ENCODE measurements at regions not wholly inside any gene's neighbourhood (a gene's known extent, or its start where the extent isn't known, plus 50 kb on each side); places are given as distances from the start of the nearest gene placed in this dataset.
"Not testable (repeated sequence)": the region's sequence is repeated elsewhere in the genome, so short reads cannot be mapped to it uniquely, and the experiment has no call there.

DNA sequence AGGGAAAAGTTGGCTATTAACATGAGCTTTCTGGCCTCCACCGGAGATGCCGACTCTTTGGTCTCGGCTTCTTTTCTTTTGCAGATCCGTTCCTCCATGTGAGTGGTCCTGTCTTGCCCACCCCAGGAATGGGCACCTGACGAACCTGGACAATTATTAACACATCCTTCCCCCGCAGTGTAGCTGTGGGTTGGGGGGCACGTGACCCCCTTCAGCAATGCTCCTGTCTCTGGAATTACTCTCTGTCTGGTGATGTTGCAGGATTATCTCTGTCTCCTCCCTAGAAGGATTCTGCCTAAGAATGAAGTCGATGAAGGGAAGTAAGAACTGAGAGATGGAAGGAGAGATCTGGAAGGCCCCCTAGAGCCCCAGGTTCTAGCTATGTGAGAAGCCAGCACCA, 115.2 kb upstream of the NPAS2 start:
- DNase-seq: no peak

DNA sequence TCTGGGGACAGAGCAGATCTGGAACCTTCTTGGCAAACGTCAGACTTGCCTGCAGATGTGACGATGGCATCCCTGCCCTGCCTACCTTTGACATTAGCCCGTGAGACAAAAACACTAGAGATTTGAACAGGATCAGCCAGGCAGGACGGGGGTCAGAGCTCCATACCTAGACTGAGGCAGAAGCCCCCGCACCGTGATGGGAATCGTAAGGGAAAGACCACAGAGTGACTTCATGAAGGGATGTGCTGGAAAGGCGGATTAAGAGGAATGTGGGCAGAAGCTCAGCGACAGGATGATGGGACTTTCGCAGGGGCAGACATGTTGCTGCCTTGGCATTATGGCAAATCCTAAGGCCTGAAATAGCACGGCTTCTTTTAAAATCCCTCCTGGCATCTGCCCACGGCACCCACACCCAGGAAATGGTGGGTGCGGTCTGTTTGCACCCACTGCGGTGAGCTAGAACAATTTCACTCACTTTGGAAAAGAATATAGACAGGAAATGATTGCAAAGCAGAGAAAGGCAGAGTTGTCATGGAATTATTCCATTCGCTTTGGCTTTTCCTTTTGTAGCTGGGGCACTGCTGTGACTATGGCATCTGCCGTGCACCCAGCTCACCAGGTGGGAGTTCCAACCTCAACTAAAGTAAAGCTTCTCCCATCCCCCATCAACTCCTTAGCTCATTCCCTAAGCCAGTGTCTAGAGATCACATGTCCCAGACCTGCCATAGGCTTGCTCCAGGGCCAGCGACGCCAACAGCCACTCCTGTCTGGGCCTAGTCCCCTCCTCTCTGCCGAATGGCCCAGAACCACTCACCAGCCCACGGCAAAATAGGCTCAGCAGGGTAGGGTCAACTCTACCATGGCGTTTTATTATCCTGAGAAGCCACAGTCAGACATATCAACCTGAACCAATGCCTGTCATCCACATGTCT, 112.7 kb upstream of the NPAS2 start:
- DNase-seq: no peak

DNA sequence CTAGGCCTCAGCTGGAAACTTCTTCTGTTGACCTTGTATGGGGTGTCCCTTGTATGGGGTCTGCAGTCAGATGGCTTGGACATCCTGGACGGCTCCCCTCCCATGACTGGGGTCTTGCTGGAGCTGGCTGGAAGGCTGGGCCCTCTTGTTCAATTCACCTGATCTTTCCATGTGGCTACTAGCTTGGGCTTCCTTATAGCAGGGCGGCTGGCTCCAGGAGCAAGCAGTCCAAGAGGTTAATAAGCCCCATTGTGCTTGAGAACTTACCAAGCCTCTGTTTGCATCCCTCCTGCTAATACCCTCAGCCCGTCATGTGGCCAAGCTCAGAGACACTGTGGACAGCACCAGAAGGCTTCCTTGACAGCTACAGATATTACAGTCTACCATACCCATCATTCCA, 111.6 kb upstream of the NPAS2 start:
- no peak for DNase-seq

DNA sequence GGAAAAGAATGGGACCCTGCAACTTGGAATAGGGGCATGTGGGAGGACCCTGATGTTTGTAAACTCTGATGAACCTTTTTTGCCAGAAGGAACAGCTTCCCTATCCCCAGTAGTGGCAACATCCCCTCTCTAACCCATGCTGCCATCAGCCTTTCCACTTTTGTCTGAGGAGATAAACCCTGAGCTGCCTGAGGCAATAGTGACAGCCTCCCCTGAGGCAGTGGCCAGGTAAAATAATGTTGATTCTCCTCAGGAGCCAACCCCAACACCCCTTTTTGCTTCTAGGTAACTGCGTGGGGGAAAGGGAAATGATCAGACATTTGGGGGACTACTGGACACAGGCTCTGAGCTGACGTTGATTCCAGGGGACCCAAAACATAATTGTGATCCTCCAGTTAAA, 106.8 kb upstream of the NPAS2 start:
- DNase-seq: no peak

DNA sequence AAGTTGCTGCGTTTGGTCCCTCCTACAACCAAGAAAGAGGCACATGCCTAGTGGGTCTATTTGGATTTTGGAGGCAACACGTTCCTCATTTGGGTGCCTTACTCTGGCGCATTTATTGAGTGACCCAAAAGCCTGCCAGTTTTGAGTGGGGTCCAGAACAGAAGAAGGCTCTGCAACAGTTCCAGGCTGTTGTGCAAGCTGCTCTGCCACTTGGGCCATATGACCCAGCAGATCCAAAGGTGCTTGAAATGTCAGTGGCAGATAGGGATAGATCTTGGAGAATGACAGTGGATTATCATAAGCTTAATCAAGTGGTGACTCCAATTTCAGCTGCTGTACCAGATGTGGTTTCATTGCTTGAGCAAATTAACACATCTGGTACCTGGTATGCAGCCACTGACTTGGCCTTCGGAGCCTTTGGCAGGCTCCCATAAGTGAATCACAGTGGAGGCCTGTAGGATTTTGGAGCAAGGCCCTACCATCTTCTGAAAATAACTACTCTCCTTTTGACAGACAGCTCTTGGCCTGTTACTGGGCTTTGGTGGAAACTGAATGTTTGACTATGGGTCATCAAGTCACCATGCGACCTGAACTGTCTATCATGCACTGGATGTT, 105.4 kb upstream of the NPAS2 start:
- not testable (repeated sequence) for DNase-seq

DNA sequence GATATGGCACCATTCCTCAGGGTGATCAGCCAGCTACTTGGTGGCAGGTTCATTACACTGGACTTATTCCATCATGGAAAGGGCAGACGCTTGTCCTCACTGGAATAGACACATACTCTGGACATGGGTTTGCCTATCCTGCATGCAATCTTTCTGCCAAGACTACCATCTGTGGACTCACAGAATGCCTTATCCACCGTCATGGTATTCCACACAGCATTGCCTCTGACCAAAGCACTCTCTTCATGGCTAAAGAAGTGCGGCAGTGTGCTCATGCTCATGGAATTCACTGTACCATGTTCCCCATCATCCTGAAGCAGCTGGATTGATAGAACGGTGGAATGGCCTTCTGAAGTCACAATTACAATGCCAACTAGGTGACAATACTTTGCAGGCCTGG, 104.1 kb upstream of the NPAS2 start:
- not testable (repeated sequence) for DNase-seq

DNA sequence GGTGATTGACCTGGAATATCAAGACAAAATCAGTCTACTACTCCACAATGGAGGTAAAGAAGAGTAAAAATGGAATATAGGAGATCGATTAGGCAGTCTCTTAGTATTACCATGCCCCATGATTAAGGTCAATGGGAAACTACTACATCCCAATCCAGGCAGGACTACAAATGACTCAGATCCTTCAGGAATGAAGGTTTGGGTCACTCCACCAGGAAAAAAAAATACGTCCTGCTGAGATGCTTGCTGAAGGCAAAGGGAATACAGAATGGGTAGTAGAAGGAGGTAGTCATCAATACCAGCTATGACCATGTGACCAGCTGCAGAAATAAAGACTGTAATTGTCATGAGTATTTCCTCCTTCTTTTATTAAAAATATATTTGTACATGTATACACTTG, 103.4 kb upstream of the NPAS2 start:
- DNase-seq: no peak

DNA sequence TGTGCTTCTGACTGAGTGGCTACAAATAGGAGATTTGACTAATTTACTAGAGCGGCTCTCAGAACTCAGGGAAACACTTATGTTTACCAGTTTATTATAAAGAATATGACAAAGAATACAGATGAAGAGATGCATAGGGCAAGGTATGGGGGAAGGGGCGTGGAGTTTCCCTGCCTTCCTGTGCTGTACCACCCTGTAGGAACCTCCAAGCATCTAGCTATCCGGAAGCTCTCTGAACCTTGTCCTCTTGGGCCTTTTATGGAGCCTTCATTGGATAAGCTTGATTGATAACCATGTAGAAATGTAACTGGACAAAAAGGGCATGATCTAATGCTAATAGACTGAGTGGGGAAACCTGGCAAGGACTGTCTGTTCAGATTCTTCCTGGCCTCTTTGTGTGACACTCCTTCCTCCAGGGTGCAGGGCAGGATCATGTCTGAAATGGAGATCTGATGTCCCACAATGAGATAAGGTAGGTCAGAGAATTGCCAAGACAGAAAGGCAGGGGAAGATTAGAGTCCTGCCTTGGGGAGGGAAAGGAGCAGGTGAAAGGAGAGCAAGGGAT, 101.8 kb upstream of the NPAS2 start:
- no peak for DNase-seq

DNA sequence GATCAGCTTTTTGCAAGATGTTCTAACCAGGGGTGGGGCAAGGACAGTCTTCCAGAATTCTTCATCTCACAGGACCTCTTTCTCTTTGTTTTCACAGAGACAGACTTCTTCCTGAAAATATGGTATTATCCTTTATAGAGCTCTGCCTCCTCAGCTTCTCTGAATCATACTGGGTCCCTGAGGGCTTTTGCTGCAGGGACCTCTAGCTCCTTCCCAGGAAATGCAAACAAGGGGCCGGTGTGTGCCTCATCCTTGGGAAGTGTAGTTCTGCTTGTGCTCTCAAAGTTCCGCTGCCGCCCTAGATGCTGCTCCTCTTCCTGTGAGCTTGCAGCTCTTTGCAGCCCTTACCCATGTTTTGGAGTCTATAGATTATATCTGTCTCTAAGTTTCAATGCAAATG, 99.5 kb upstream of the NPAS2 start:
- no peak for DNase-seq

DNA sequence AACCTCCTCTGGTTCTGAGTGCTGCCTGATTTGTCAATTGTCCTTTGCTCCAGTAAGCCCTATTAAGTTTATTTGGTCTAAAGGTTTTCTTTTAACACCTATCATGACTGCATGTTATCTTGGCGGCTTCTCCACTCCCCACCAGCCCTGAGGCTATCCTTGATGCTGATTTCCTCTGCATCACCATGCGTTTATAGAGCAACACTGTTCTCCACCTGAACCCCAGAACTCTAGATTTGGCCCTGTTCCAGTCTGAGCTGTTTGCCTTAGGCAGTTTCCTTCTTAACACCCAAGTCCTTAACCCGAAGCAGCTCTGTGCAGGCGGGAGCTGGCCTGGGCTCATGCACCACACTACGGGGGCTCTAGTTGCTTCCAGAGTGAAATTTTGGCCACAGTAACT, 98.2 kb upstream of the NPAS2 start:
- DNase-seq: no peak

DNA sequence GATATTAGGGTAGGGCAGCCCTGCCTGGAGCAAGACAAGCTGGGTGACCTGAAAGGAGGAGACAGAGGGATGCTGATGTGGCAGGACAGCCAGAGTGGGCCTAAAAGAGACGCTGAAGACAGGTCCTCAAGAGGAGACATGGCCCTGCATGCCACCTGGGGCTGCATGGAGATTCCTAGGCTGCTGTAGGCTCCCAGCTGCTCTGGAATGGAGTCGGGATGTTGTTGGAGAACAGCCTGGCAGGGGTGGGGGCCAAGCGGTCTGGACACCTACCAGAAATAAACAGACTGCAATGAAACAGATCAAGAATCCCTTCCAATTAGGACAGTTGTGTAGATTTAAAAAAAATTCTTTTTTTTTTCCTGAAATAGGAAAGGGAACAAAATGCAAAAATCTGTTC, 97.8 kb upstream of the NPAS2 start:
- DNase-seq: no peak

DNA sequence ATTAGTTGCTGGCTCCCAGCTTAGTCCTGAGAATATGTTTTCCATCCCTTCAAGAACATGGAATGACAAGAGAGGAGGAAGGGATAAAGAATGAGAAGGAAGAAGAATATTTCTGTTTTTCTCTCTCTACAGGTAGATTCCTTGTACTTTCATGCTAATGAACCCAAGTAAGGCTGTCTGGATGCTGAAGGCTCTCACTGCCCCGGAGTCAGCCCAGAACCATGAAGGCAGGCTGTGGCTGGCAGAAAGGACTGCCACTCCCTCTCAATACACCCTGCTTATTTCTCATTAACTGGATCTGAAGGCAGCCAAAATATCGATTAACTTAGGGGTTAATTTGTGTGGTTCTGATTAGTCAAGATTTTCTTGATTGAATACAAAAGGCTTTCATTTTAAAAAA, 93.1 kb upstream of the NPAS2 start:
- no peak for DNase-seq

DNA sequence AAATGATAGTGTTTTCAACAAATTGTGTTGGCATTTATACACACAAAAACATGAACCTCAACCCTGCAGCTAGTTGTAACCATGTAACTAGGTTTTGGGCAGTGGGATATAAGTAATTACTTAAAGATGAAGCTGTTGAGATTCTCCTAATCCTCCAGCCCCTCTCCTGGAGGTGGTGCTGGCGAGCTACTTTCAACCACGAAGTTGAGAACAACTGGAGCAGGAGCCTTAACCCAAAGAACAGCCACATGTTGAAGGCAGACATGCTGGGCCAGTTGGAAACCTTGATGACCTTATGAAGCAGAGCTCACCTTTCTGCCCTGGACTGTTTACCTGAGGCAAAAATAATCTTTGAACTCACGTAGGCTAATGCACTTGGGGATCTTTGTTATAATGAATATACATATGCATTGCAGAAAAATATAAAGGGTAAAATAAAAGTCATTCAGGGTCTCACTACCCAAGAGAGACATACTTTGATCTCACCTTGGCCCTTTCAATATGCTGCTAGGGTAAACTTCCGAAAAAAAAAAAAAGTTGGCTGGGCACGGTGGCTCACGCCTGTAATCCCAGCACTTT, 89.6 kb upstream of the NPAS2 start:
- DNase-seq: peak; percentile 46

DNA sequence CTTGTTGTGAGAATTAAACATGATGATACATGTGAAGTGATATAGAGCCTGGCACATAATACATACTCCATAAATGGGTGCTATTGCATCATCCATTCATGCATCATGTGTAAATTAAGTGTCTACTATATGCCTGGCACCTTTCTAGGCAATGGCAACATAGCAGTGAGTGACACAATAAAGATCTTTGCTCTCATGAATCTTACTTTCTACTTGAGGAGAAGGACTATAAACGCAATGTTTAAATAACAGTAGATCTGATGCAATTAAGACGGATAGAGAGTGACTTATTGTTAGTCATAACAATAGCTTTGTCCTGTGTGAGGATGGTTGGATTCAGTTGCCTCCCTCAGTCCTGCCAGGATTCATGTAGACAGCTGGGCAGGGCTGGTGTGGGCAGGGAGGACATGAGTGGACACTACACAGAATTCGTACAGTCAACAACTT, 88.4 kb upstream of the NPAS2 start:
- DNase-seq: no peak

DNA sequence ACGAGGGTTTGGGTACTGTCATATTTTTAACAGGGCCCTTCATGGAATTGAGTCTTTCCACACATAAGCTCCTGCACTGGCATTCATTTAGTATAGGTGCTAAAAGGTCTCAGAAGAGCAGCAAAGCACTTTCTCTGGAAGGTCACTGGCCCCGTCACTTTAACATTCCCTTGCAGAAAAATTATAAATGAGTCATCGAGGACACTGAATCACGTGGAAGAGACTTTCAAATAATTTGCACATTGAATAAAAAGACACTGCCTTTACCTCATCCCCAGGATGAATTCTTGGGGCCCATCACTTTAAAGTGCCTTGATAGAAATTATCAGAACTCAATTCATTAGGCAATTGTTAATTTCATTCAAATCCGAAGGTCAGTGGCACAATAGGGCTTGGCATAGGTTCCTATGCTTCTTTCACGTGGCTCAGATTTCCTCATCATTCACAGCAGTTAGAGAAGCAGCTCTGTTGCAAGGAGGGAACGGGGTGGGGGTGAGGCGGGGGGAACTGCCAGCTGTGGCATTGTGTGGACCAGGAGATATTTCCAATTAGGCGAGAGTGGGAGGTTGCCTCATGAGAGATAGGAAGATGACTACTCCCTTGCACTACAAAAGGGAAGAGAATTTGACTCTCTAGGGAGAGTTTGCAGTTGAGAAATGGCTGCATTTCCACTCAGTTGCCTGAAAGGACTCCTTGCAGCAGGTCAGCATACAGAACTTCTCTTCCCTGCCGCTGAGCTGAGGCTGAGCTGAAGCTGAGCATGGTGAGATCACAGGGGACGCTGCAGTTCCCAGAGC, 86.3 kb upstream of the NPAS2 start:
- no peak for DNase-seq

DNA sequence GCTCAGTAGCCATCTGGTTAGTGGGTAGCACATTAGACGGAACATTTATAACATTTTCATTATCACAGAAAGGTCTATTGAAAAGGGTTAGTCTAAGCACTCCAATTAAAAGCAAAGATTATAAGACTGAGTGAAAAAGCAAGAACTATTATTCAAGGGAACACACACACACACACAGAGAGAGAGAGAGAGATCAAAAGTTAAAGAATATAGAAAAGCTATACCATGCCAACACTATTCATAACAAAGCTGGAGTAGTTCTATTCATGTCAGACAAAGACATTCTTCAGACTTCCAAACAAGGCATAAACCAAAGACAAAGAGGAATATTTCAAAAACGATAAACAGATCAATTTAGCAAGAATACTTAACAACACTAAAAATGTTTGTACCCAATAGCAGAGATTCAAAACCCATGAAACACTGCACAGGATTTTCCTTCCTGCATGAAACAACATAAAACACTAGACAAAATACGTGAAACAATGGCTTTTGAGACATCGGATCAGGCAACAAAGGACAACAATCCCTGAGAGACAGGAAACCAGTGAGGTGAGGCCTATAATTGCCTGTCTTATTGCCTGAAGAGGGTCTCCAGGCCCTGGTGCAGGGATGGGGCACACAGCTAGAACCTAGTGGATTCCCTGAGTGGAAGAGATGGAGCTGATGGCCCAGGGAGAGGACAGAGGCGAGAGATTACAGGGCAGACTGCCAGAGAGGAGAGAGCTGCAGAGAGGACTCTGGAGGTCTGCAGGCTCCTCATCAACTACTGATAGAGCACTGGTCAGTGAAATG, 83.6 kb upstream of the NPAS2 start:
- DNase-seq: no peak

DNA sequence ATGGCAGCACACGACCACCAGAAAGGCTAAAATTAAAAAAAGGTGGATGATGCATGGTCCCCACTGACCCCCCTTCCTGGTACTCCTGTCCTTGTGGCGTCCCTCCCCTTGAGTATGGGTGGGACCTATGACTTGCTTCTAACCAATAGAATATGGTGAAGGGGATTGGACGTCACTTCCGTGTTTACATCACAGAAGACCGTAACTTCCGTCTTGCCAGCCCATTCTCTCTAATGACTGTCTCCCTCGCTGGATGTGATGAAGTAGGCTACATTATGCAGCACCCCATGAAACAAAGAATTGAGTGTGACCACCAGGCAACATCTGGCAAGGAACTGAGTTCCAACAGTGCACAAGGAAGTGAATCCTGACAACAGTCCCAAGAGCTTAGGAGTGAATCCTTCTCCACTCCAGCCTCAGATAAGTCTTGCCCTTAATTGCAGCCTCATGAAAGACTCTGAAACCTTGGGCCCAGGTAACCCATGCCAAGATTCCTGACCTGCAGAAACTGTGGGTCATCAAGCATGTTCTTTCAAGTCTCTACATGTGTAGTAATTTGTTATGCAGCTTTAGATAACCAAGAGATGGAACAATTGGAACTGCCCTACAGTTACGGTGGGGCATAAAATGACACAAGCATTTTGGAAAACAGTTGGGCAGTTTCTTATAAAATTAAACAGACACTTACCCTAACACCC, 80.1 kb upstream of the NPAS2 start:
- no peak for DNase-seq

DNA sequence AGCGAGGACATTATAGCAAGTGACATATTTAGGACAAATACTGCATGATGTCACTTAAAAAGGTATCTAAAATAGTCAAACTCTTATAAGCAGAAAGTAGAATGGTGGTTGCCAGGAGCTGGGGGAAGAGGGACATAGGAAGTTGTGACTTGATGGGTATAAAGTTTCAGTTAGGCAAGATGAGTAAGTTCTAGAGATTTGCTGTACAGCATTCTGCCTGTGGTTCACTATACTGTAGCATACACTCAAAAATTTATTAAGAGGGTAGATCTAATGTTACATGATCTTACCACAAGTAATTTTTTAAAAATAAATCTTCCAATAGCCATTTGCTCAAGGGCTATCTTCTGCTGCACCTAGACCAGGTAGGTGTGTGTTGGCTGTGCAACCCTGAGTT, 78.1 kb upstream of the NPAS2 start:
- no peak for DNase-seq

DNA sequence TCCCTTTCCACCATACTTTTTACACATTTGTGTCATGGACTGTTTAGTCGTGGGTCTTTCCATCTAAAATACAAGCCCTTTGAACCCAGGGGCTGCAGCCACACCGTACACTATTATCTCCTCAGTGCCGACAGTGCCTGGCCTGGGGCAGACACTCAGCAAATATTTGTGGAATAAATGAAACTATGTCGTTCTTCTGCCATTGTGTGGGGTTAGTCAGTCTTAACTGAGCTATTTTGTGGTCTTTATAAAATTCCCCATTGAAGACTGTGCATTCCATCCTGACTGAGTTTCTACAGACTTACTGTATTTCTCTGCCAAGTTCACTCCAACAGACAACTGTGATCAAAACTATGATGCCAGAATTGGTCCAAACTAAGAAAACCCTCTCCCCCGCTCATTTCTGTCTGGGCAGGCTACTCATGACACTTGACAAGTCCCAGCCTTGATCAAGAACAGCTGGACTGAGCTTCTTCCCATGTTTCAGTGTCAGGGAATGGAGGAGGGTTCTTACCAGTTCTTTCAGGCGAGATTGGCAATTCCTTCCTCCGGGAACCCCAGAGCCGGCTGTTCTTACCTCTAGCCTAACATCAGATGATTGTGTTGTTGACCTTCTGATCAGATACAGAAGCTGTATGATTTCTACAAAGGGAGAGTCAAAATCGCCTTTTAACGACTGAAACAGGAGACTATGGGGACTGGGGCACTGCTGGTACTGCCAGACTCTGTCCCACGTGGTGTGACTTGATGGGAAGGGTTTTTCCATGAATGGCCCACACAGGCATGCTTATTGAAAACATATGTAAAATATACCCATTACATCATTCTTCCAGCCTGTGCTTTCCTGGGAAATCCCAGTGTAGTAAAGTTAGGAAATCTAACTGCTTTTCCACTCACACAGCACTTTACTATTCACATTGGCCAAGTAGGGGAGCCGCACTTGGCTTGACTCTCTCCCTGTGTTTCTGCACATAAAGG, 77.4 kb upstream of the NPAS2 start:
- no peak for DNase-seq

DNA sequence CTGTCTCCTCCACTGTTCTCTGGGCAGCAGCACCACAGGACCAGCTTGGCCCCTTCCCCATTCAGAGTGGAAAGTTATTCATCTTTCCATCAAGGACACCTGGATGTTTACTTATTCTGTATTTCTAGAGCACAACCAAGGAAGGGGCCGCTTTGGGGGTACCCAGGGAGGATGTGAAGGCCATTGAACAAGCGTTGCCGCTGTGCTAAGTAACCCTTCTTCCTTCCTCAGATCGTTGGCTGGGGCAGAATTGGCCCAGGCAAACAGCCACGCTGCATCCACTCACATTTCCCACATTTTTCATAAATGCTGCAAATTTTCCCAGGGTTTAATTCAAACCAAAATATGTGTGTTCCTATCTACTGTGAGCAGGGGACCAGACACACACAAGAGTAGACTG, 76.2 kb upstream of the NPAS2 start:
- no peak for DNase-seq

Data from hematopoietic multipotent progenitor cell treated with erythropoietin and hydrocortisone succinate and interleukin-3 and kit ligand, for 8 days (in vitro differentiated cells).